NCI-H2227 (cell line): ENCODE measurements at regions not wholly inside any gene's neighbourhood (a gene's known extent, or its start where the extent isn't known, plus 50 kb on each side); places are given as distances from the start of the nearest gene placed in this dataset.
A peak's percentile ranks its signal among the peaks of the same experiment; 100 is the strongest.

Source experiments
- DNase-seq: peaks from one replicate; lab custom pipeline; 2025; ENCODE audit not compliant: unreplicated experiment; lab: John Stamatoyannopoulos, UW

DNA sequence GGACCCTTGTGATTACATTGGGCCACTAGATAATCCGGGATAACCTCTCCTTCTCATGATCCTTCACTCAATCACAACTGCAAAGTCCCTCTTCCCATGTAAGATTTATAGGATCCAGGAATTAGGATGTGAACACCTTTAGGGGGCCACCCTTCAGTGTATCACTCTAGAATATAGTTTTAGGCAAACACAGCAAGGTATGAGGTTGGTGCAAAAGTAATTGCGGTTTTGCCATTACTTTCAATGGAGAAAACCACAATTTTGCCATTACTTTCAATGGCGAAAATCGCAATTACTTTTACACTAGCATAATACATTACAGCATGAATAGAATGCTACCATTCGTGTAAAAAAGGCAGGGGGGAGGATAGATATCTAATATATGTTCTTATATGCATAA, 104.0 kb downstream of the BAMBI start:
- DNase-seq: no peak

DNA sequence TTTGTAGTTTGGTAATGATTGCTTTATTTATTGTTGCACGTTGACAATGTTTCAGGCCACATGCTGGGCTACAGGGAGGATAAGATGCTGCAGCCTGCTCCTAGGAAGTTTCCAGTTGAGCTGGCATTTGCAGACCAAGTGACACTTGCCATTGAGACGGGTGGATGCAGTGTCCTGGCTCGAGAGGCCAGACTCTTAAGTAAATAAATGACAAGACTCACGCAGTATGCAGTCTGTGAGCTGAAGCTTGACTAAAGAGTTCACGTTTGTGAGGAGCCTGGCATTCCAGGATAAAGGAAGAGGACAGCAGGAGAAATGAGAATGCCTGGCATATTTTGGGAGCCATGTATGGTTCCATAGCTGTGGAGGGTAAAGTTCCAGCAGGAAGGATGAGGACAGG, 105.8 kb downstream of the BAMBI start:
- no peak for DNase-seq

DNA sequence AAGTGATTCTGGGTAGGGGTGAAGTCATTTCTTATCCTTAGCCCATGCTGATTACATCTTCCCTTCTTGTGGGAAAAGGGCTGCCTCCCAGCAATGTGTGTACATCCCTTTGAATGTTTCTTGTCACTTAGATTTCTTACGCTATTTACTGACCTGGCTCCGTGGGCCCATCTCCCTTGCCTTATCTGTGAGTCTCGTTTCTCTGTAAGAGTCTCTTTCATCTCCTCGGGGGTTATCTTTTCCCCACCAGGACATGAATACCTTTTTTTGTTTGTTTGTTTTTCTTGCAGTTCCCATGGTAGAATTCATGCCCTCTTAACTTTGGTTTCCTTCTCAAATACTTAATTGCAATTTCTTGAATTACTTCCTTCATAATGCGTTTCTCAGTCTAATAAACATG, 107.7 kb downstream of the BAMBI start:
- DNase-seq: no peak

DNA sequence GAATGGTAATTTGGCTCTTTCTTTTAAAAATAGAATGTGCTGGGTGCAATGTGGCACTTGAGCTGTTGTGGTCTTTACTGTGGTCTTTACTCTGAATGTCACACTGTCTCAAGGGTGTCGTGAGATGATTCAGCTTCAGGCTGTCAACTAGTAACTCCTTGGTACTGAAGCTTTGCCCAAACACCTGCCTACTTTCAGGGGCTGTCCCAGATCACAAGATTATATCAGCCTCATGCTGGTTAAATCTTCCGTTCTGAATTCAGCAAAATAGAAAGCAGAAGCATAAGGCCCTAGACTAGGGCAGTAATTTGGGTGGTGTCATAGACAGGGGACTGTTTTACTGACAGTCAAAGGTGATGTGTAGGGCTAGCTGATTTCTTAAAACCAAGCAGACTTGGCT, 110.9 kb downstream of the BAMBI start:
- DNase-seq: no peak

DNA sequence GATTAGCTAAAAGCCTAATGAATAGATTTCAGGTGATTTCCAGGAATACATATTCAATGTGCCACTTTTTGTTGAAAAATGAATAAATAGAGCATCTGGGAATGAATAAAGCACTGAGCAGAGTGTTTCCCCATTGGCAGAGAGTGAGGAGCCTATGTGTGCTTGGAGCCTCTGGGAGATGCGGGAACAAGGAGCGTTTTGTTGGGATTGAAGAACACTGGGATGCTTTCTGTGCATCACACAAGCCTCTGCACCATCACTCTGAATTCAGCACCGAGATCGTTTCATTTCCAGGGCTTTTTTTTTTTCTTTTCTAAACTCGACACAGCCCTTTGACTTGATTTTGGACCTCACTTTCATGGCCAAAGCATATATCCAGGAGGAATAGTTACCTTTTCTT, 111.4 kb downstream of the BAMBI start:
- DNase-seq: no peak

DNA sequence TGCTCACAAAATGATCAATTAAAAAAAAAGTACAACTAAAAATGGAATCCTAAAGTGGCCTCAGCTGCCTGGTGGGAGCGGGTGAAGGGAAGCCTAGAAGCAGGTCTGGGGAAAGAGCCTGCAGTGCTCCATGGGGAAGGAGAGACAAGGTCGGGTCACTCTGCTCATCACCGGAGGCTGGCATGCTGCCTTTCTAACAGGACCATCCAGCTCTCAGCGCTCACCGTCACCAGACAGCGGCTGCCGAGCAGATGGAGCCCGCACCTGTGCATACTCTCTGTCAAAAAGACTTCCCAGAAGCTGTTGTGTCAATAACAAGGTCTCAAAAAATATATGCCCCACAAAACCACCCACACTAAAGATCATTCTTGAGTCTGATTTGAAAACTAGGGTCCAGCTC, 112.8 kb downstream of the BAMBI start:
- DNase-seq: no peak

DNA sequence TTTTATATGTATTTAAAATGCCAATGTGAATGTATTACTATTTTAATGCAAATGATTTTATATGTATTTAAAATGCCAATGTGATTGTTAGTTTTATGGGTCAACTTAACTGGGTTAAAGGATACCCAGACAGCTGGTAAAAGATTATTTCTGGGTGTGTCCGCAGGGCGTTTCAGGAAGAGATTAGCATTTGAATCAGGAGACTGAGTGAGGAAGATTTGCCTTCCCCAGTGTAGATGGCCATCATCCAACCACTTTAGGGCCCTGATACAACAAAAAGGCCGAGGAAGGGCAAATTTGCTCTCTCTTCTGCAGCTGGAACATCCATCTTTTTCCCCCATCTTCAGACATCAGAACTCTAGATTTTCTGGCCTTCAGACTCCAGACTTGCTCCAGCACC, 116.2 kb downstream of the BAMBI start:
- no peak for DNase-seq

DNA sequence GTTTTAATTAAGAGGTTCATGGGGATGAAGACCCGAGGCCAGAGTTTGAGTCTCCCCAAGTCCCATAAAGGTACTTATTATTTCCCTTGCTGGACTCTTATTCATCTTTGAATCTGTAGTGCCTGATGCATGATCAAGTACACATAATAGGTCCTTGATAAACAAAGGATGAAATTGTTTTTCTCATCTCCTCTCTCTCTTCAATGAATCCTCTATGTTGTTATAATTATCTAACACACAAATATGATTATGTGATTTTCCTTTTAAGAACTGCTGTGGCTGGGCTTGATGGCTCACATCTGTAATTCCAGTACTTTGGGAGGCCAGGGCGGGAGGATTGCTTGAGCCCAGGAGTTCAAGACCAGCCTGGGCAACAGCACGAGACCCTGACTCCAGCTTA, 117.7 kb downstream of the BAMBI start:
- no peak for DNase-seq

DNA sequence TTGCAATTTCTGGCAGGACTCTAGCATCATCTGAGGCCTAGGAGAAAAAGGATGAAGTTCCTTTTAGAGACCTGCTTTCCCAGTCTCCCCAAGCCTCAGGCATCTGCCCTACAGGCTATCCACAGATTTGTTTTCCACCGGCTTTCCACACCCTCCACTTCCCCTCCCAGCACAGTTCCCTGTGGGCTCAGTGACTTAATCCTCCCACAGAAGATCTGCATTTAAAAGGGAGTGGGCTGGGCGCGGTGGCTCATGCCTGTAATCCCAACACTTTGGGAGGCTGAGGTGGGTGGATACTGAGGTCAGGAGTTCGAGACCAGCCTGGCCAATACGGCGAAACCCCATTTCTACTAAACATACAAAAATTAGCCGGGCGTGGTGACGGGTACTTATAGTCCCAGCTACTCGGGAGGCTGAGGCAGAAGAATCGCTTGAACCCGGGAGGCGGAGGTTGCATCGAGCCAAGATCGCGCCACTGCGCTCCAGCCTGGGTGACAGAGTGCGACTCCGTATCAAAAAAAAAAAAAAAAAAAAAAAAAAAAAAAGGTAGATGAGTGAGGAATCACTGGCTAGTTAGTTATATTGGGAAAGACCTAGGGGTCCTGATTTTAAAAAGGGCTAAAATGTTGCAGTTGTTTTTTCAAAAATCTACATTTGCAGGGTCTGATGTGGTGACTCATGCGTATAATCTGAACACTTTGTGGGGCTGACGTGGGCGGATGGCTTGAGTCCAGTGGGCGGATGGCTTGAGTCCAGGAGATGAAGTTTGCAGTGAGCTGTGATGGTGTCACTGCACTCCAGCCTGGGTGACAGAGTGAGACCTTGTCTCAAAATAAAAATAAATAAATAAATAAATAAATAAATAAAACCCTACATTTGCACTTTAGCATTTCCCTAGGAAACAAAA, 119.5 kb downstream of the BAMBI start:
- no peak for DNase-seq

DNA sequence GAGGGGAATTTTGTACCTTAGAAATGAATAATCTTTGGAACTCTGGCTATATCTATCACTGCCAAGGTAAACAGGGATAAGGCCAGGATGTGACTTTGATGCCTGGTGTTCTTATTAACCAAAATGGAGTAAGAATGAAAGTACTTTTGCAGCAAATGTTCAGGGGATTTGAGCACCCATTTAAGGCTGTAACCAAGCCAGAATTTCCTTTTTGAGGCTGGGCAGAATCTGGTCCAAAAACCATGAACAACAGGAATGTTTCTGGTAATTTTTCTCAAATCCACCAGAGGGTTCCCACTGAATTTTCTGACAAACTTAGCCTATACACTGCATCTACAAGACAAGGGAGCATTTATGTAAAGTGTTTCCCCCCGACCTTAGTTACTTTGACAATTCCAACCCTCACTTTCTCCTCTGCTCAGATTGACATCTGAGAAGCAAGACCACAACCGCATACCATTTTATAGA, 120.6 kb downstream of the BAMBI start:
- no peak for DNase-seq

DNA sequence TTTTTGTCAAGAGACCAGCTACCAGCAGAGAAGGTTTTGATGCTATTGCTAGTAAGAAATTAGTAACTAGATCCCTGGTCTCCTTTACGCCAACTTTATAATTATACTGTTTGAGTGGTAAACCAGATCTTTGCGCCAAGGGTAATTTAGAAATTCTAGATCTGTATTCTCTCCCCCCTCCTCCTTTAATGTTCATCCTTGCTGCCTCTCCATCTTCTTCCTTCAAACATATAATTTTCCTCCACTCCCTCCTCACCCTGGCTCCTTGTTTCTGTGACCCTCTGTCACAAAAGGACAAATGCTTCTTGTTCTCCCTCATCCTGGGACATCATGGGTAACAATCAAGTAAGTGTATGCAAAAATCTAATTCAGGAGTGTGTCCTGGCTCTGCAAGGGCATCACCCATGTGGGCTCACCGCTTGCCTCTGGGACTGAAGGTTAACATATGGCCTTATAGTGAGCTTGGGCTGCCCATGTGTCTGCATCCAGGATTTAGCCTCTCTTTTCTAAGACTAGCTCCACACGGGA, 121.2 kb downstream of the BAMBI start:
- peak; percentile 2 for DNase-seq

DNA sequence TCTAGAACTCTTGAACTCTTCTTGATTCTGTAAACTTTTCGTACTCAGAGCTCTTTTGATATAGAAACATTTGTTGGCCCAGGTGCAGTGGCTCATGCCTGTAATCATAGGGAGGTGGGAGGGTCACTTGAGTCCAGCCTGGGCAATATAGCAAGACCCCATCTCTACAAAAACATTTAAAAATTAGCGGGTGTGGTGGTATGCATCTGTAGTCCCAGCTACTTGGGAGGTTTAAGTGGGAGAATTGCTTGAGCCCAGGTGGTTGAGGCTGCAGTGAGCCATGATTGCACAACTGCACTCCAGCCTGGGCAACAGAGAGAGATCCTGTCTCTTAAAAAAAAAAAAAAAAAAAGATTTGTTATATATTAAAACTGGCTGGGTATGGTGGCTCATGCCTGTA, 121.6 kb downstream of the BAMBI start:
- DNase-seq: no peak

DNA sequence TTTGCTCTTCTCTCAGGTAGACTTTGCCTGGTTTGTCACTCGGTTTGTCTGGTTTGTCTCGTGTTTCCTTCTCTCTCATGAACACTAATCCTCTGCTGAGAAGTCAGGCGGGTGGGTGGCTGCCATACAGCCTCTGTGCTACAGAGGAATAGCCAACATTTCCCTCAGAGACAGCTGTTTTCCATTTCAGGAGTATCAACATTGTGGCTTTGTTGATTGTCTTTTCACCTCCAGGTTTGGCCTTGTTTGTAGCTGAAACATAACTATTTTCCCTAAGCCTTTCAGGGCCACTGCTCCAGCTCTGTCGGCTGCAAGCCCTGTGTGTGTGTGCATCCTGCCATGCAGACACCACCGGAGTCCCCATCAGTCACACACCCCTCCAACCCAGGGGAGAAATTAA, 122.8 kb downstream of the BAMBI start:
- no peak for DNase-seq

DNA sequence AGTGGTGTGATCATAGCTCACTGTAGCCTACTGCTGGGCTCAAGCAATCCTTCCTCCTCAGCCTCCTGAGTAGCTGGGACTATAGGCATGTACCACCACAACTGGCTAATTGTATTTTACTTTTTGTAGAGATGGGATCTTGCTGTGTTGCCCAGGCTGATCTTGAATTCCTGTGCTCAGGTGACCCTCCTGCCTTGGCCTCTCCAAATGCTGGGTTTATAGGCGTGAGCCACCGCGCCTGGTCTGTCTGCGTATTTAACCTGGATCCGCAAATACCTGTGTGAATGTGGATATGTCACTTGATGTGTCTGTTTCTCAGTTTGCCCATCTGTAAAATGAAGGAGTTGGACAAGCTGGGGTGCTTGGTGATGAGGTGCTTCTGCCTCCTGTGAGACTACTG, 123.9 kb downstream of the BAMBI start:
- no peak for DNase-seq

DNA sequence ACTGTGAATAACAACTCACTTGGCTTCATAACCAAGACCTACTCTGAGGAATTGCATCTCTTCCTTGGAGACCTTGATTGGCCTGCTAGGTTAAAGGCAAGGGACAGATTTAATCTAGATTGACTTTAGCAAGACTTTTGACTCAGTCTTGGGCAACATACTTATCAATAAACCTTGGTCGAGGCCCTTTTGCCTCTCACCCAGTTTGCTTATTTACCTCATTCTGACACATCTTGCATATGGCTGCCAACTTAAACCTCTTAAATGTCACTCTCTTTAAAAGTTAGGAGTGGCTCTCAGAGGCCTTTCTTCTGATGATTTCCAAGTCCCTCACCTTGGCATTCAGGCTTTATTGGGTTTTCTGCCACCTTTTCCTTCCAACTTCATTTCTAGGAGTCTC, 124.5 kb downstream of the BAMBI start:
- no peak for DNase-seq

DNA sequence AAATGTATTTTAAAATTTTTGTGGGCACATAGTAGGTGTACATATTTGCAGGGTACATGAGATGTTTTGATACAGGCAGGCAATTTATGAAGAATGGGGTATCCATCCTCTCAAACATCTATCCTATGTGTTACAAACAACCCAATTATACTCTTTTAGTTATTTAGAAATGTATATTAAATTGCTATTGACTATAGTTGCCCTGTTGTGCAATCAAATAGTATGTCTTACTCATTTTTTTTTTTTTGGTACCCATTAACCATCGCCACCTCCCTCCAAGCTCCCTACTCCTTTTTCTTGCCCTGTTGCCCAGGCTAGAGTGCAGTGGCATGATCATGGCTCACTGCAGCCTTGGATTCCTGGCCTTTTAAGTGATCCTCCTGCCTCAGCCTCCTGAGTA, 128.1 kb downstream of the BAMBI start:
- no peak for DNase-seq

DNA sequence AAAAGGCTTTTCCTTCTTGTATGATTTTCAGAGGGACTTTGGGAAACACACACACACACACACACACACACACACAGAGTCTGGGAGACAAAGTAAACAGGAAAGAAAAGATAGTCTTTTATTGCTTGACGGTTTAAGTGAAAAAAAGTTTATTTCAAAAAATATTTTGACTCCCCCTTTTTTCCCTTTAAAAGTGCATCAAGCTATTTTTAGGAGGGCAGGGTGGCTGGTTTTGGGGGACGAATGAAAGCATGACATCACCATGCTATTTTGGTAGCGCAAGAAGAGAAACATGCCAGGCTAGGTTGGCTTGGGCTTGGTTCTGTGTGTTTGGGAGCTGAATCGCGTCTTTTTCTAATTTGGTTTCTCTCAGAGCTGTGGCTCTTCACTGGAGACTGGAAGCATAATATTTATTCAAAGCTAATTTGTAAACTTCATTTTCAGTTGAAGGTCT, 129.2 kb downstream of the BAMBI start:
- no peak for DNase-seq

DNA sequence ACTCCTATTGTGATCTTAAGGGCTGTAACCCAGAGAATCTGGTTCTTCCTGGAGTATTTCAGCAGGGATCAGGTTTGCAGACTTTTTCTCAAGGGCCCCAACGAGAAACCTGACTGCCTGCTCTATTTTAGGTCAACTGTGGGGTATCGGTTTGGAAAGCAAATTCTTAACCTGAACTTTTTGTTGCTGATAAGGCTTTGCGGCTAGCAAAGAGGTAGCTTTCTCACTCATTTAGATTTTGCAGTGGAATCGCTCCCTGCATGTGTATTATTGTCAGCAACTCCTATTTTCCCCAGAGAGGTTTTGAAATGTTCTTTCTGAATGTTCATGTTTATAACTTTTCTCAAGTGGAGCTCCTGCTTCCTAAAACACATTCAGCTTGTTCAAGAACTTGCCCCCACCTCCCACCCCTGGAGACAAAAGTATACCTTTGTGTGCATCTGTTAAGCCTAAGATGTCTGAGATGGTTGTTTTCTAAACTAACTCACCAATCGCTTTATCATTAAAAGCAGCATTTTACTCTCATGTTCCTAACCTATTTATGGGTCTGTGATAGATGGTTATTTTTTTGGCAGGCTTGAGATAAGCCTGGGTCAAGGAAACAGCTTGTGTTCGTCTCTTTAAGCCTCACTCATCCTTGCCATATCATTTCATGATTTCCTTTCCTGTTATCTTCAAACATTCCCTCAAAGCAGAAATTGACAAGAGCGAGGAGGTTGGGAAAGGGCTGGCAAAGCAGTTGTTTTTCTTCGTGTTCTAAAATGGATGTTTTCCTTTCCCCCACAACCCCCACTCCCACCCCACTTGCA, 129.8 kb downstream of the BAMBI start:
- no peak for DNase-seq

DNA sequence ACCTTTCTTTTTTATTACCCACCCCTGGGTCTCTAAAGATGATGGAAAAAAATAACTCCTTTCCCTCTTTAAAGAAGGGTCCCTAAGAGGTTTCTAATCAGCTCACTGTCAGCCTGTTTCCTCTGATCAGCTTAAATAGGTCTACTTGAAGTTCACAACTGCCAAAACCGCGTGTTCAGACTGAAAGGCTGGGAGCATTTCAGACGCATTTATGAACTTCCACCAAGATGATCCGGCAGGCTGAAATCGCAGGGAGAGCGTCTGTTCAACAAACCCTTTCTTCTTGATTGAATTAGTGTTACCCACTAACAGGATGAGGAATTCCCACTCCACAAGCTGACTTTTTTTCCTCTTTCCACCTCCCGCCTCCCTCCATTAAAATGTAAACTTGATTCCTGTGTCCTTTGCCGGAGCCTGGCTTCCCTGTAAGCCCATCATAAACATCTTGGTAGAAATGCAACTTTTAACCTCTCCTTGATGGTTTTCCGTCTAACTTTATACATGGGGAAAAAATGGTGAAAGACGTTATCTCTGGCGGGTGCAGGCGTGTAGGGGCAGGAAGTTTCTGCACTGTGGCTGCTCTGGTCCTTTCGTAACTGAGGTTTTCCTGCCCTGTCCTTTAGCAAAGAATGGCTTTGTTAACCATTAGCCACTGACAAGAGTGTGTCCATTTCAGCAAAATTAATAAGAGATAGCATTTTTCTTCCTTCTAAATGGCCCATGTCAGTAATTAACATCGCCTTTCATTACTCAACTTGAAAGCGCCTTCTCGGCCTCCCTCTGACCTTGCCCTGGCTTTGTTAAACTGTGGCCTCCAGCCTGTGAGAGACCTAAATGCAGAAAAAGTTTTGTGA, 130.7 kb downstream of the BAMBI start:
- DNase-seq: no peak

DNA sequence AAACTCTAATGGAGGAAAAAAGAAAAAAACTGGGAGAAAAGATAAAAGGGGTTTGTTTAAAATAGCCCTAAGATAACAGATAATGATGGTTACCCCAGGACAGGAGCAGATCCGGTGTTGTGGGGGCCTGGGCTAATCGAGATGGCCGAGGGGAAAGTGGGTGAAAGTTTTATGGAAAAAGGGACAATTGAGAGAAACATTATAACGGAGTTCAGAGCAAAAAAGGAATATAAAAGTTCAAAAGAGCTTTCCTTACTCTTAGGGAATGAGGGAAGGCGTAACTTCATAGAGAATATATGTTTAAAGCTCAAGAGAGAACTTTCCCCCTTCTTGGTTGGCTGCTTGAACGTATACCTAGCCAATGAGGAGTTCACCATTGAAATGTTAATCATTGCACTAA, 131.4 kb downstream of the BAMBI start:
- DNase-seq: no peak
